Bronchial epithelial cell (primary cell): ENCODE measurements at regions not wholly inside any gene's neighbourhood (a gene's known extent, or its start where the extent isn't known, plus 50 kb on each side); places are given as distances from the start of the nearest gene placed in this dataset.
A peak's percentile ranks its signal among the peaks of the same experiment; 100 is the strongest.
"Not testable (repeated sequence)": the region's sequence is repeated elsewhere in the genome, so short reads cannot be mapped to it uniquely, and the experiment has no call there.

Source experiments
- DNase-seq: peaks from one replicate; pipeline ENCODE4 v3.0.0-alpha.2; 2010; ENCODE audit warnings: low read depth
- FAIRE-seq: peaks from 2 replicates; lab custom pipeline; 2011; peaks lifted over from hg19 to GRCh38; lab: Jason Lieb, UNC
- H3K27me3 ChIP-seq: 2 replicates; pipeline ENCODE4 v1.5.1; 2011; ENCODE audit warnings: low read length; ENCODE audit not compliant: control insufficient read depth, insufficient read depth
- H3K36me3 ChIP-seq: 2 replicates; pipeline ENCODE4 v1.5.1; 2011; ENCODE audit warnings: low read length; ENCODE audit not compliant: control insufficient read depth, insufficient read depth
- H3K4me3 ChIP-seq: 2 replicates; pipeline ENCODE4 v1.5.1; 2011; ENCODE audit warnings: mild to moderate bottlenecking, low read depth, low read length, control low read depth
- TF ChIP-seq, protein P1 (sequence below): IDR thresholded peaks from 2 replicates; pipeline ENCODE4 v1.5.1; 2011; ENCODE audit warnings: mild to moderate bottlenecking, moderate library complexity, low read length, control low read depth, inconsistent platforms; ENCODE audit not compliant: insufficient read depth, severe bottlenecking

DNA sequence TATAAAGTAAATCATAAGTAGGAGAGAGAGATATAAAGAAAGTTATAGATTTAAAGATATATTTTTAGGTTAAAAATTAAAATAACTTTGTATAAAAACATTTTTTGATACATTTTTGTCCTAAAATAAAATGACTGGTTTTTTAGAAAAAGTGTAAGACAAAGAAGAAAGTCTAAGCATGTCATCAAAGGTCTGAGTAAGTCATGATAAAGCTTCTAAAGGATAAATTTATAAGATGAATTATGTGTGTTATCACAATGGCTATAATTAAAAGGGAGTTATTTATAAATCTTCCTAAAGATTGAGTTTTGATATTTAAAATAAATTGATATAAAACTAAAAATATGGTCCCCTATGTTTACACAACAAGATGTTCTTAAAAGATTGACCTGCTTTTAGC lies 370.9 kb downstream of the PTPRU start:
- Histone ChIP-seq H3K27me3 (no peaks in the 10 kb centered on the region), H3K36me3 (no peaks in the 10 kb centered on the region), H3K4me3 (no peak overlapping the region)
- TF ChIP-seq, protein P1, sequence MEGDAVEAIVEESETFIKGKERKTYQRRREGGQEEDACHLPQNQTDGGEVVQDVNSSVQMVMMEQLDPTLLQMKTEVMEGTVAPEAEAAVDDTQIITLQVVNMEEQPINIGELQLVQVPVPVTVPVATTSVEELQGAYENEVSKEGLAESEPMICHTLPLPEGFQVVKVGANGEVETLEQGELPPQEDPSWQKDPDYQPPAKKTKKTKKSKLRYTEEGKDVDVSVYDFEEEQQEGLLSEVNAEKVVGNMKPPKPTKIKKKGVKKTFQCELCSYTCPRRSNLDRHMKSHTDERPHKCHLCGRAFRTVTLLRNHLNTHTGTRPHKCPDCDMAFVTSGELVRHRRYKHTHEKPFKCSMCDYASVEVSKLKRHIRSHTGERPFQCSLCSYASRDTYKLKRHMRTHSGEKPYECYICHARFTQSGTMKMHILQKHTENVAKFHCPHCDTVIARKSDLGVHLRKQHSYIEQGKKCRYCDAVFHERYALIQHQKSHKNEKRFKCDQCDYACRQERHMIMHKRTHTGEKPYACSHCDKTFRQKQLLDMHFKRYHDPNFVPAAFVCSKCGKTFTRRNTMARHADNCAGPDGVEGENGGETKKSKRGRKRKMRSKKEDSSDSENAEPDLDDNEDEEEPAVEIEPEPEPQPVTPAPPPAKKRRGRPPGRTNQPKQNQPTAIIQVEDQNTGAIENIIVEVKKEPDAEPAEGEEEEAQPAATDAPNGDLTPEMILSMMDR = no peak
- no peak for FAIRE-seq
- no peak for DNase-seq

DNA sequence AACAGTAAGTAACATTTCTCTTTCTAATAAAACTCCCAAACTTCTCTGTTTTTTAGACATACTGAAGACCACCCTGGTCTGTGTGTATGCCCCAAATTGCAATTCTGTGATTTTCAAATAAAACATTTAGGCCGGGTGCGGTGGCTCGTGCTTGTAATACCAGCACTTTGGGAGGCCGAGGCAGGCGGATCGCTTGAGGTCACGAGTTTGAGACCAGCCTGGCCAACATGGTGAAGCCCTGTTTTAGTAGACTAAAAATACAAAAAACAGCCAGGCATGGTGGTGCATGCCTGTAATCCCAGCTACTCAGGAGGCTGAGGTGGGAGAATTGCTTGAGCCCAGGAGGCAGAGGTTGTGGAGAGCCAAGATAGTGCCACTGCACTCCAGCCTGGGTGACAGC lies 368.5 kb downstream of the PTPRU start:
- not testable (repeated sequence) for H3K36me3 ChIP-seq, FAIRE-seq, H3K4me3 ChIP-seq, H3K27me3 ChIP-seq, DNase-seq

DNA sequence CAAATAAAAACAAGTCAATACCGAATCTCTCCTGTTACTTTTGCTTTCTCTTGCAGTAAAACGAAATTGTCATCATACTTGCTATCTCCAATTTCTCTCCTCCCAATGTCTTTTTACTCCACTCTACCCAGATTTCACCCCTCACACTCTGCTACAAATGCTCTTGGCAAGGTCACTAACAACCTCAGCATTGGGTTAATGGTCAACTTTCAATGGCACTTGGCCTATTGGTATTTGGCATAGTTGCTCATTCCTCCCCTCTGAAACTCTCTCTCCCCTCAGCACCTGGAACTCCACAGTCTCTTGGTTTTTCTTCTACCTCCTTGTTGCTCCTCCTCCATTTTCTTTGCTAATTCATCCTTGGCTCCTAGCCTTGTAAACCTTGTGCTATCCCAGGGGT lies 367.3 kb downstream of the PTPRU start:
- Histone ChIP-seq H3K27me3 (no peaks in the 10 kb centered on the region), H3K36me3 (no peaks in the 10 kb centered on the region), H3K4me3 (no peak overlapping the region)
- FAIRE-seq = peak; percentile 79
- TF ChIP-seq, protein P1 = no peak
- DNase-seq = no peak

DNA sequence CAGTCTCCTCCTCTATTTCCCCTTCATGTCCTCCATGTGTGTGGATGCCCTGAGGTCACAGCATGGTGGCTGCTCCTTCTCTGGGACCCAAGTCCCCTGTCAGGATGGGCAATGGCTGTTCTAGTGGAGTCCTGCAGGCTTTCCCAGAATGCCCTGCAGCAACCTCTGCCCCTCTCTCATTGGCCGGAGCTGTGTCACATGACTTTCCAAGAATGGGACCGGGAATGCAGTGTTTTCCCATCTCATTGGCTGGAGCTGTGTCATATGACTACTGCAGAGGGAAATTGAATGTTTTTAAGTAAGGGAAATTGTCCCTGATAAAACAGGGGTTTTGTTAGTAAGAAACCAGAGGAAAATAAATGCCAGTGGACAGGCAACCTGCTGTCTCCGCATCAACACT lies 365.9 kb downstream of the PTPRU start:
- H3K4me3 ChIP-seq = no peak overlapping the region
- no peaks in the 10 kb centered on the region for H3K36me3 ChIP-seq
- DNase-seq = no peak
- TF ChIP-seq, protein P1 = no peak
- no peaks in the 10 kb centered on the region for H3K27me3 ChIP-seq
- FAIRE-seq = no peak

DNA sequence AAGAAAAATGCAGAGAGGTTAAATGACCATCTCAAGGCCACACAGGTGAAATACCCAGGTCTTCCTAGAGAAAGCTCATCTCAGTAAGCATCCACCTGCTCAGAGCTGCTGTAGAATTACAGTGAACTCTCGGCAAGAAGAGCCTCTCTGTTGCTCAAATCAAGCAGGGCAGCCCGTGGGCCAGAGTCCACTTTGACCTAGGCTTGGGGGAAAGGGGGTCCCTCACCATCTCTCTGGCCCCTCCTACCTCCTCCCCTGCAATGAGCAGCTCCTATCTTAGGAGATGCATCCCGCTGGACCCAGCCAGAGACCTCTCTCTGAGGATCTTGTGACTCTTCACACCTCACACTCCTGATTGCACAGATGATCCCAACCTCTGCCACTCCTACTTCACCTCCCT lies 364.7 kb downstream of the PTPRU start:
- H3K27me3 ChIP-seq = no peaks in the 10 kb centered on the region
- no peak overlapping the region for H3K4me3 ChIP-seq
- TF ChIP-seq, protein P1 = no peak
- DNase-seq (no peak), FAIRE-seq (peak; percentile 52)
- no peaks in the 10 kb centered on the region for H3K36me3 ChIP-seq

DNA sequence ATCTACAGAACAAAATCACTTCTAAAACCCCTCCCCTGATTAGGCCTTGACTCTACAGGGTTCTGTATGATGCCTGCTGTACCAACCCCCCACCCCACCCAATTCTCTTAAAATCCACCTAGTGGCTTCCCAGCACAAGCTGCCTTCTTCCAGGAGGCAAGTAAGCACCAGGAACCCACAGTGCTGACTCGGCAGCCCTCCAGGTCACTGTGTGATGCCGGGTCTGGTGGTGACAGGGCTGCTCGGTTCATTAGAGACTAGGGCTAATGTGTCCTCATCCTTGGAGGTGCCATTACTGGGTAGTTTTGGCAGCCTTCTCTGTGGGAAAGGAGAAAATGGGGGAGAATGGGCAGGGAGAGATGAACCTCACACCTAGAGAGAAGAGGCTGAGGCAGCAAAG lies 363.5 kb downstream of the PTPRU start:
- no peak for DNase-seq
- H3K27me3 ChIP-seq = no peaks in the 10 kb centered on the region
- TF ChIP-seq, protein P1 = no peak
- no peak overlapping the region for H3K4me3 ChIP-seq
- no peaks in the 10 kb centered on the region for H3K36me3 ChIP-seq
- no peak for FAIRE-seq

DNA sequence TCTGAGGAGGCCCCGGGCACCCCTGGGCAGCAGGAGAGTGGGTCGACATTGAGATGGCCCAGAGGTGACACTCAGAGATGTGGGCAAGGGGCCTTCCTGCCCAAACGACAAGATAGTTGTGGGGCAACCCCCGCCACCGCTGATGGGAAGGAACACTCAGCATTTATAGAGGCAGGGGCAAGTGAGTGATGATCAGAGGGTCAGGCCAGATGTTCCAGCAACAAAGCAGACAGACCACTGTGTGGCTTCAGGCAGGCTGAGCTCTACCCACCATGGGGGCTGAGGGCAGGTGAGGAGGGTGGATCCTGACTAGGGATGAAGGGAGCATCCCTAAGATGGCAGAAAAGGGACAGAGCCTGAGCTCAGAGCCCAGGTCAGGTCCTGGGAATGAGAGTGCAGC lies 362.7 kb downstream of the PTPRU start:
- FAIRE-seq = no peak
- no peak overlapping the region for H3K4me3 ChIP-seq

More for the DNA sequence above, 362.7 kb downstream of the PTPRU start:
- no peaks in the 10 kb centered on the region for H3K27me3 ChIP-seq
- DNase-seq = no peak
- no peaks in the 10 kb centered on the region for H3K36me3 ChIP-seq
- TF ChIP-seq, protein P1 = no peak
